M059J (cell line): ENCODE measurements at regions not wholly inside any gene's neighbourhood (a gene's known extent, or its start where the extent isn't known, plus 50 kb on each side); places are given as distances from the start of the nearest gene placed in this dataset.

Experiments
- DNase-seq: peaks from one replicate; pipeline ENCODE4 v3.0.0-alpha.2; 2012; ENCODE audit warnings: low read depth

- no peak for DNase-seq
These were observed 234.3 kb upstream of the MBL2 start for GRCh38 chr10:53006663-53007526.

DNA sequence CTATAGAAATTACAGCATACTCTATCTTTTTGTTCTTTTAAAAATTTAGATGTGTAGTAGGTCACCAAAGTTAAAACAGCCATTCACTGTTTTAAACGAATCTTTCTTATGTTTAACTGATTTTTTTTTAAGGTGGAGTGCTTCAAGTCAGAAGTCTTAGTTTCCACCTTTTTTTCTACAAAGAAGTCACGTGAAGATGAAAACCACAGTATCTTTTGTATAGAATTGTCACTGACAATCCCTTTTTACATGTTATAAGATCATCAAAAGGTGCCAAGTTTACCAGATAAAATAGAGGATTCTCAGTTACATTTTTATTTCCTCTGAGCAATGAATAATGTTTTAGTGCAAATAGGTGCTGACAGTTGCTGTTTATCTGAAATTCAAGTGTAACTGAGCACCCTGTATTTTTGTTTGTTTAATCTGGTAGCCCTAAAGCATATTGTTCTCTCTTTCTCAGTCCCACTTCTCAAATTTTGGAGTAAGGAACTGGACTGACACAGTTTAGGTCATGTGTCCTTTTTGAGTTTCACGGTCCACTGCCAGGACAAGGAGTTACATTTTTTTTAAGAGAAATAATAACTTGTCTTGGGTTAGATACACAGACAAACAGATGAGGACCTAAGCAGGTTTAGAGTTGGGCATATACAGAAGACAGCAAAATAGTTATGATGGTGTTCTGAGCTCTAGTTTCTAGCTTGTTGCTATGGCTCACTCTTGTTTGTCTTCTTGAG lies 233.2 kb upstream of the MBL2 start:
- DNase-seq, result no peak

- DNase-seq, result no peak
These were observed 230.5 kb upstream of the MBL2 start for GRCh38 chr10:53003094-53003493.

- no peak for DNase-seq
These were observed 227.1 kb upstream of the MBL2 start for GRCh38 chr10:52999681-53000080.

DNA sequence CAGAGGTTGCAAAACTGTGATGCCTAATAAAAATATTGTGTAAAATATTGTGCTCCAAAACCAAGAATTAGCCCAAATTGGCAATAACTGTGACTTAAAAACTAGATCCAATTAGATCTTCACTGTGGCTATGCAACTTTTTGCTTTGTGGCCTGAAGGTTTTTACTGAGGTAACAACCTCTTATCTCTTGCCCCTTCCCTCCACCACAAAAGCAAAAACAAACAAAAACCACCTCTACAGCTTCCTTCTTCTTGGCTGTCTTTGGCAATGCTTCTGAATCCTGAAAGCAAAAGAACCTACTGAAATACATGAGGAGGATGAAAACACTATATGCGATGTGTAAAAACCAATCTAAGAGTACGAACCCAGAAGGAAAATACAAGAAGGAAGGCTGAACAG lies 226.7 kb upstream of the MBL2 start:
- DNase-seq, result no peak

- DNase-seq, result no peak
These were observed 224.4 kb upstream of the MBL2 start for GRCh38 chr10:52997007-52997406.

GRCh38 chr10:52994370-52994769 lies 221.8 kb upstream of the MBL2 start:
- DNase-seq, result no peak

- DNase-seq, result no peak
These were observed 220.5 kb upstream of the MBL2 start for GRCh38 chr10:52993109-52993508.

- DNase-seq, result no peak
These were observed 220.0 kb upstream of the MBL2 start for GRCh38 chr10:52992567-52992966.

- DNase-seq, result no peak
These were observed 216.3 kb upstream of the MBL2 start for GRCh38 chr10:52988923-52989322.

DNA sequence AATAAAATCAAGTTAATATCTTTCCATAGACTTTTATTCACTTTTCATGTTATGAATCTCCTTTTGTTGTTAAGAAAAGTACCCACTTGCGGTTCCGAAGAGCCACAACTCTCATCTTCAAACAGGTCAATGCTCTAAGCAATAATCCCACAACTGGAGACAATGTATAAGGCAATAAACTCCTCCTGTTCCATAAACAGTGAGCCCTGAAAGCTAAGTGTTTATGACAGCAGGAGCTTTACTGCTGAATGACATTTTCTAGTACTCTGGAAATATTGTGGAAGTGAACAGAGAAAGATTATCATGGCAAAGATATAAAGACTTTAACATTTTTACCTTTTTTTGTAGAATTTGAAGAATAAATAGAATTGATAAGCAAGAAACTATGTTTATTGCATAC lies 213.5 kb upstream of the MBL2 start:
- DNase-seq, result no peak

DNA sequence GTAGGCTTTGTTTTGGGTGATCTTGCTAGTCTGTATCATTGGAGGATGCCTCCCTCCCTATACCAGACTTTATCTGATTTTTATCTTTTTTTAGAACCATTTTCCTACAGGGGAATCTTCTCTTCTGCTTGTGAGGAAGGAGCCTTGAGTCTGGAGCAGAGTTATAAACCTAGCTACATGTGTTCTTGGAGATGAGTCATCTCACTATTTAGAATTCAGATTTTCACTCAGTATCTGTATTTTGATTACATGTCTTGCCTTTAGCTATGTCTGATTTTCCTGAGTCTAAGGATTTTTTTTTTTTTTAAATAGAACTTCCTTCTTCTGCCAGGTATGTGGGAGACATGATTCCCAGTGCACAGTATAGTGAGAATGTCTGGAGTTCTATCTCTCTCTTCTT lies 211.6 kb upstream of the MBL2 start:
- DNase-seq, result no peak

- DNase-seq, result no peak
These were observed 206.9 kb upstream of the MBL2 start for GRCh38 chr10:52979295-52979990.

DNA sequence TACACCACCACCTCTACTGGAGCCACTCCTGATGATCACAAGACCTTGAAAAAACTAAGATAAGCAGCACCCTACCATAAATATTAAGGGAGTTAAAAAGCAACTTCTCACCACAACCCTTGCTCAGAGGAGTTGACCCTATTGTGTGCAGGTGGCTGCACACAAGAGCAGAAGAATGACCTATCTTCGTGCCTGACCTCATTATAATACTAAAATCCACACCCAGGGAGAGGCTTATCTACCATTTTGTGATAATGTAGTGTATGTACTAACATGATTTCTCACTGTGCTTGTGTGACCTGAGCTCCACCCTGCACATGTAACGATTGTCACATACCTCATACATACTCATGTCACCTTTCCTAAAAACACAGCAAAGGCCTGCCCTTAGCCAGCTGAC lies 205.0 kb upstream of the MBL2 start:
- no peak for DNase-seq

DNA sequence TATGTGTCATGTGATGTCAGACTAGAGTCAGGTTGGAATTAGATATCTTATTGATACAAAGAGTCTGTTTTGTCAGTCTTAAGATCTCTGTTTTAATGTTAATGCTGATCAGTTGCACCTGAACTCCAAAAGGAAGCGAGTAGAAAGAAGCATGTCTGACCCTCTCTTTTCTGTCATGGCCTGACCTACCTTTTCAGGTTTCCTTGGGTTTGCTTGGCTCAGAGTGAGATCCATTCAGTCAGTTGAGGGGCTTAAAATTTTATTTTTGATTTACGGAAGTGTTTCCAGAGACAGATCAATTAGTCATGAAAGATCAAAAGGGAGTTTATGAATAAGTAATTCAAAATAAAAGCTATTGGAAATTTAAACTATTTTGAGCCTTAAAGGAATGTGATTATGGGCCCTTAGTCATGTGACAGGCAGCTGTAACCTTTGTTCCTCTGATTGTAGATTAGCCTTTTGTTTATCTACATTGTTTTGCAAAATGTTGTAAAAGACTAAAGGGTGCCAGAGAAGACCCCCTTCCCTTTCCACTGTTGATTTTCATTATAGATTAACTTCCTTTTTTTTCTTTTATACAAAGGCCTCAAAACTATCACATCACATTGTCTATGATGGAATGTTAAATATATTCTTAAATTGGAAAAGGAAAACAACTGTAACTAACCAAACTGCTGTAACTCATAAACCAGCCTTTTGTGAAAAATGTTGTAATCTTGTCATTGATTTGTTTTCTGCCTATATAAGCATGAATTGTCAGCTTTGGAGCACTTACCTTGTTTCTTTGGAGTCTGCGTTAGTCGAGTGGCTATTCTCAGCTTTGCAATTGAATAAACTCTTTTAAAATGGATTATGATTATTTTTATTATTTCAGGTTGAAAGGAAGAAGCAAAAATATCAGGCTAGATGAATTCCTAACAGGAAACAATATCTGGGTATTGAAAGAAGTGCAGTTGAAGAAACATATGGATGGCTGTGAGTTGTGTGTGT lies 195.5 kb upstream of the MBL2 start:
- DNase-seq, result no peak

DNA sequence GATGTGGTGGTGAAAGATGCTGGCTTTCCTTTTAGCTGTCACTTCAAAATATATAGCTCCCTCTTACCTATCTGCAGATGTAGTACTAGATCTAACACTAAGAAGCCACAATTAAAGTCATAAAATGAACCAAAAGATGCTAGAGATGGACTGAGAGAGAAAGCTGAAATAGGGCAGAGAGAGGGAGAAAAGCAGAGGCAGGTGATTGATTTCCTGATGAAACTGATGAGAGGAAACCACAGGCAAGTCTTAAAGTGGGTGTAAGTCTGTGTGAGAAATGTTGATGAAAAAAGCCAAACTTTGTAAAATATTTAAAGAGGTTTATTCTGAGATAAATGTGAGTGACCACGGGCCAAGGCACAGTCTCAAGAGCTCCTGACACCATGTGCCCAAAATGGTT lies 194.3 kb upstream of the MBL2 start:
- DNase-seq, result no peak

DNA sequence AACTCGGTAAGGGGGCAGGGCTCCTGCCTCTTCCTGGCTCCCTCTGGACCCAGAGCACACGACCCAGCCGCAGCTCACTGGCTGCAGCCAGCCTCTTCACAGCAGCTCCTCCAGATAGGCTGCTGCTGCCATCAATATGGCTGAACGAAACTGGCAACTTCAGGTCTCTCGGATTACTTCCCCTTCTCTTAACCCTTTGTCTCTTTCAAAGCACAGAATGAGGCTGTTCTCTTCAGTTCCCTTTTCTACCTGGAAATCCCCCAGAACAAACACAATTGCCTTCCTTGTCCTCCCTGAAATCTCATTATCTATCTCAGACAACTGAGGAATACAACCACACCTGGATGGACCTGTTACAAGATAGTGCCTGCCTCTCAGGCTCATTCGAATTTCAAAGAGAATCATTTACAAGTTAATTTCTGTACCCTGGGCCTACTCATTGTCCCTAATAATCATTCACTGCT lies 193.4 kb upstream of the MBL2 start:
- DNase-seq, result no peak

DNA sequence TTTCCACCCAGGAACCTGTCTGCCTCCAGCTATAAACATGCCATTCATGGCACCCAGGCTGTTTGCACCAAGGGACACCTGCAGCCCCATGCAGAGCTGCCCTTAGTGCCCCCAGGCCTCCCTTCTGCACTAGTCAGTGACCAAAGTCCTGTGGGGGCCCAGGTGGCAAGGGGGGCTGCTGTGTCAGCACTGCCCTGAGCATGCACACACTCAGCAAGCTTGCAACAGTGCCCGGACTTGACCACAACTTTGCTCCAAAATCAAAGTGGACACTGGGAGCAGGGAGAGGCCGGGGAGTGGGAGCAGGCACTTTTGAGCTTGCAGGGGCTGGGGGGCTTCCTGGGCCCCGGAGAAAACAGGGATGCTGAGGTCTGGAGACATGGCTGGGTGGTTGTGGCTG lies 192.9 kb upstream of the MBL2 start:
- no peak for DNase-seq

- no peak for DNase-seq
These were observed 188.7 kb upstream of the MBL2 start for GRCh38 chr10:52961323-52961722.

DNA sequence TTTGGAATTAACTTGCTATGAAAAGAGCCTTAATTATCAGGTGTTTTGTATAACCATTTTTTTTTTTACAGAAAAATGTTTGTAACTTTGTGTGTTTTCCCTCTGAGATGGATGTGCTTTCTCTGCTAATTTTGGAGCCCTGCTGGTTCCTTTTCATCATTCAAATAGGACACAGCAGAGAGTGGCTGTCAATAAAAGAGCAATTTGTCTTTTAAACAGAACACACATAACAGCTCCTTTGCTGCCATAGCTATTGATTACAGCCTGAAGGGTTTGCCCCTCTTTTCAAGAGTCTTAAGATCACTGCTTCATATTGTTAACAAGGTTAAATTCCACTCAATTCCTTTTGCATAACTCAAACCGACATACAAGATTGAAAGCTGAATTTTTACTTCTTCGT lies 187.2 kb upstream of the MBL2 start:
- no peak for DNase-seq

GRCh38 chr10:52956861-52957260 lies 184.3 kb upstream of the MBL2 start:
- DNase-seq, result peak; percentile 1
